Lower lobe of right lung (tissue), 2 donors: ENCODE measurements at regions not wholly inside any gene's neighbourhood (a gene's known extent, or its start where the extent isn't known, plus 50 kb on each side); places are given as distances from the start of the nearest gene placed in this dataset.
"Not testable (repeated sequence)": the region's sequence is repeated elsewhere in the genome, so short reads cannot be mapped to it uniquely, and the experiment has no call there.

Source experiments
- ATAC-seq, 2 donors: fragments of 200-7000 bp; cut with Tn5 transposase; one replicate each; pipeline ENCODE4 v1.9.1; 2020 to 2022; ENCODE audit warnings: mild to moderate bottlenecking in 2 of 2, moderate library complexity in 2 of 2
- DNase-seq: peaks from one replicate; pipeline ENCODE4 v3.0.0-alpha.2; 2020
- H3K27ac ChIP-seq: fragments of 200-600 bp; one replicate; pipeline ENCODE4 v1.8.0; 2022
- H3K27me3 ChIP-seq: fragments of 200-600 bp; one replicate; pipeline ENCODE4 v1.8.0; 2022; ENCODE audit warnings: low read depth
- H3K36me3 ChIP-seq: fragments of 200-600 bp; one replicate; pipeline ENCODE4 v1.8.0; 2022; ENCODE audit warnings: mild to moderate bottlenecking
- H3K4me1 ChIP-seq: fragments of 200-600 bp; one replicate; pipeline ENCODE4 v1.8.0; 2022
- H3K4me3 ChIP-seq: fragments of 200-600 bp; one replicate; pipeline ENCODE4 v1.8.0; 2022; ENCODE audit warnings: mild to moderate bottlenecking
- H3K9me3 ChIP-seq: fragments of 200-600 bp; one replicate; pipeline ENCODE4 v1.8.0; 2022
- intact Hi-C: fragments of 100-400 bp; cut with DNase I; formaldehyde crosslinking; loops from one replicate; pipeline ENCODE4 v1.11.0; 2022
- TF ChIP-seq, protein P1 (sequence below): fragments of 200-600 bp; IDR thresholded peaks from one replicate; pipeline ENCODE4 v1.8.0; 2022; ENCODE audit warnings: antibody characterized with exemption, mild to moderate bottlenecking
- donor health status: DM: no; HTN: yes; CAD: no; lungs with severe emphysema.

DNA sequence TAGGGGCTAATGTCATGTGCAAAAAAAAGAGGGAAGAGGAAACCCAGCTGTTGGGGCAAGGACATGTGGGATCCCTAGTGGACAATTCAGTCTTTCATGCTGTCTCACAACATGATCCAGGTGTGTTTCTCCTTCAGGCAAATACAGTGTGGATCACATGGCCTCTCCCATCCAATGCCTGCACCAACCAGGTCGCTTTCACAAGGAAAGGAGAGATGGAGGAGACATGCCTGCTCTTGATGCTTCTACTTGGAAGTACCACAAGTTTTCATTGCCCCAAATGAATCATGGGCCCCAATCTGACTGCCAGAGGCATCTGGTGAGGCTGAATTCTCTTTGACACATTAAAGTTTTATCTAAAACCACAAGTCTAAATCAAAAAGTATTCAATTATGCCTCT is 82.1 kb downstream of the DLEU7 start:
- Histone ChIP-seq H3K4me3 (no peak overlapping the region), H3K9me3 (no peaks in the 10 kb centered on the region), H3K27ac (no peak overlapping the region), H3K4me1 (no peaks in the 10 kb centered on the region), H3K27me3 (no peaks in the 10 kb centered on the region), H3K36me3 (no peaks in the 10 kb centered on the region)
- intact Hi-C loops = no loop called here
- TF ChIP-seq, protein P1, sequence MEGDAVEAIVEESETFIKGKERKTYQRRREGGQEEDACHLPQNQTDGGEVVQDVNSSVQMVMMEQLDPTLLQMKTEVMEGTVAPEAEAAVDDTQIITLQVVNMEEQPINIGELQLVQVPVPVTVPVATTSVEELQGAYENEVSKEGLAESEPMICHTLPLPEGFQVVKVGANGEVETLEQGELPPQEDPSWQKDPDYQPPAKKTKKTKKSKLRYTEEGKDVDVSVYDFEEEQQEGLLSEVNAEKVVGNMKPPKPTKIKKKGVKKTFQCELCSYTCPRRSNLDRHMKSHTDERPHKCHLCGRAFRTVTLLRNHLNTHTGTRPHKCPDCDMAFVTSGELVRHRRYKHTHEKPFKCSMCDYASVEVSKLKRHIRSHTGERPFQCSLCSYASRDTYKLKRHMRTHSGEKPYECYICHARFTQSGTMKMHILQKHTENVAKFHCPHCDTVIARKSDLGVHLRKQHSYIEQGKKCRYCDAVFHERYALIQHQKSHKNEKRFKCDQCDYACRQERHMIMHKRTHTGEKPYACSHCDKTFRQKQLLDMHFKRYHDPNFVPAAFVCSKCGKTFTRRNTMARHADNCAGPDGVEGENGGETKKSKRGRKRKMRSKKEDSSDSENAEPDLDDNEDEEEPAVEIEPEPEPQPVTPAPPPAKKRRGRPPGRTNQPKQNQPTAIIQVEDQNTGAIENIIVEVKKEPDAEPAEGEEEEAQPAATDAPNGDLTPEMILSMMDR = no peak
- no peak for ATAC-seq
- no peak for DNase-seq

- Histone ChIP-seq H3K27ac (no peak overlapping the region), H3K9me3 (no peaks in the 10 kb centered on the region), H3K4me1 (no peaks in the 10 kb centered on the region), H3K27me3 (no peaks in the 10 kb centered on the region), H3K4me3 (no peak overlapping the region), H3K36me3 (no peaks in the 10 kb centered on the region)
- DNase-seq (no peak), ATAC-seq (no peak)
- TF ChIP-seq, protein P1 = no peak
- intact Hi-C loops = no loop called here
Observed at GRCh38 chr13:50762969-50763567, 80.4 kb downstream of the DLEU7 start.

DNA sequence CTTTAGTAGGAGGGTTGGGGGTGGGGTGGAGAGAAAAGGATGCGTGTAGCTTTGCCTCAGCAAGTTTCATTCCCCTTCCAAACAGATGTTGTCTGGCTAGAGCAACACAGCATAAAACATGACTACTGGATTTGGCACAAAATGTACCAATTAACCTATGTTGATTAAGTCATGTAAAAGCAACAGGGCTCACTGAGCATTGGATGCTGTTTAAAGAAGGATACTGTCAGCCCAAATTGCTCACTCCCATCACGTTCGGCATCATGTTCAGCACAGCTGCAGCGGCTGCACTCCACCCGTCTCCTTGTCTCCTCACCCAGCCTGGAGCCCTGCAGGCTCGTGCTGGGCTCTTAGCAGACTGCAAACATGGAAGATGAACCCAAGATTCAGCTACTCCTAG is 77.5 kb downstream of the DLEU7 start:
- H3K9me3 ChIP-seq = no peaks in the 10 kb centered on the region
- no peaks in the 10 kb centered on the region for H3K27me3 ChIP-seq
- H3K36me3 ChIP-seq = no peaks in the 10 kb centered on the region
- intact Hi-C loops = no loop called here
- H3K4me1 ChIP-seq = no peaks in the 10 kb centered on the region
- DNase-seq (no peak), ATAC-seq (no peak)
- TF ChIP-seq, protein P1 = no peak
- no peak overlapping the region for H3K4me3 ChIP-seq
- H3K27ac ChIP-seq = no peak overlapping the region

DNA sequence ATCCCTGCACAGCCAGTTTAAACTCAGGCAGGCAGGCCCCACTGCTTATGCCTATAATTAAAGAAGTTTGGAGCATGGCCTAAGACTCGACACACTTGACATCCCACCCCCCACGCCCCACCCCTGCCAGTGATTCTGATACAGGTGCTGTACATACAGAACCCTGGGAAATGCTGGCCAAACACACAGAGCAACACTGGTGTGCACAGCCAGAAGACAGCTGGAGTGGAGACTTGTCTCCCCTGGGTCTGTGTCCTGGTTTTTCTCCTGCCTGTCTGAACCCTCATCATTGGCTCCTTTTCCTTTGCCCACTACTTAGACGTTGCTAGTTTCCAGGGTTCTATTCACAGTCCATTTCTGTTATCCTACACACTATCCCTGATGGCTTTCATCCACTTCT is 76.8 kb downstream of the DLEU7 start:
- DNase-seq (no peak), ATAC-seq (no peak)
- intact Hi-C loops = no loop called here
- H3K4me3 ChIP-seq = no peak overlapping the region
- no peaks in the 10 kb centered on the region for H3K4me1 ChIP-seq
- H3K36me3 ChIP-seq = no peaks in the 10 kb centered on the region
- no peaks in the 10 kb centered on the region for H3K27me3 ChIP-seq
- TF ChIP-seq, protein P1 = no peak
- no peaks in the 10 kb centered on the region for H3K9me3 ChIP-seq
- H3K27ac ChIP-seq = no peak overlapping the region

DNA sequence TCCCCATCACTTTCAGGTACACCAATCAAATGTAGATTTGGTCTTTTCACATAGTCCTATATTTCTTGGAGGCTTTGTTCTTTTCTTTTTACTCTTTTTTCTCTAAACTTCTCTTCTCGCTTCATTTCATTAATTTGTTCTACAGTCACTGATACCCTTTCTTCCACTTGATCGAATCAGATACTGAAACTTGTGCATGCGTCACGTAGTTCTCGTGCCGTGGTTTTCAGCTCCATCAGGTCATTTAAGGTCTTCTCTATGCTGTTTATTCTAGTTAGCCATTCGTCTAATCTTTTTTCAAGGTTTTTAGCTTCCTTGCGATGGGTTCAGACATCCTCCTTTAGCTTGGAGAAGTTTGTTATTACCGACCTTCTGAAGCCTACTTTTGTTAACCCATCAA is 70.6 kb downstream of the DLEU7 start:
- DNase-seq, H3K4me3 ChIP-seq, H3K36me3 ChIP-seq, H3K27me3 ChIP-seq, H3K9me3 ChIP-seq, H3K4me1 ChIP-seq, H3K27ac ChIP-seq, ATAC-seq, intact Hi-C loops: not testable (repeated sequence)
